HS-5 (cell line): ENCODE measurements at regions not wholly inside any gene's neighbourhood (a gene's known extent, or its start where the extent isn't known, plus 50 kb on each side); places are given as distances from the start of the nearest gene placed in this dataset.
"Not testable (repeated sequence)": the region's sequence is repeated elsewhere in the genome, so short reads cannot be mapped to it uniquely, and the experiment has no call there.

Experiments
- DNase-seq: peaks from one replicate; pipeline ENCODE4 v3.0.0-alpha.2; 2012; ENCODE audit warnings: low read depth

DNA sequence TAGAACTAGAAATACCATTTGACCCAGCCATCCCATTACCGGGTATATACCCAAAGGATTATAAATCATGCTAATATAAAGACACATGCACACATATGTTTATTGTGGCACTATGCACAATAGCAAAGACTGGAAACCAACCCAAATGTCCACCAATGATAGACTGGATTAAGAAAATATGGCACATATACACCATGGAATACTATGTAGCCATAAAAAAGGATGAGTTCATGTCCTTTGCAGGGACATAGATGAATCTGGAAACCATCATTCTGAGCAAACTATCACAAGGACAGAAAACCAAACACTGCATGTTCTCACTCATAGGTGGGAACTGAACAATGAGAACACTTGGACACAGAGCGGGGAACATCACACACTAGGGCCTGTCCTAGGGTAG, 586.5 kb downstream of the UQCRFS1 start:
- DNase-seq: not testable (repeated sequence)

DNA sequence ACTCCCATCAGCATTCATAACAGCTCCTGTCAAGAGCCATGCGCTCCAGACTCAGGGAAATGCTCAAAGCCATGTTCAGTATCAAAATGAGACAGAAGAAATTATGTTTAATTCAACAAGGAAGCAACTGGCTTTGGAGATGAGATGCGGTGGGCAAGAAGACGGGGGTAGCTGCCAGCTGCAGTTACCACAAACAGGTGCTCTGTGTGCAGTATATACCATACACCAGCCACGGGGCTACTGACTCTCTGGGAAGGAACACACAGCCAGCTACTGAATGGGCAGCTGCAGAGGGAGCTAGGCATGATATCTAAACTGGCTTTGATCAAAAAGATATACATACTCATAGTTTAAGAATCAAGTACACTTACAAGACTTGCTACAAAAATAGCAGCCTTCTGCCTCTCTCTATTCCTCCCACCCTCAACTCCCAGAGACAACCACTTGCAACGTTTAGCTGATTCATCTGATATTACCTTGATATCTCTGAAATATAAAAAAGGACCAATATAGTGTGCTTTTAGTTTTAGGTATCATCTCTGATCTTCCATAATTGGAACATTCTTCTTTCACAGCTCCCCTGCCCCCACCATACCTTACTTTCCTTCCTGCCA, 593.0 kb downstream of the UQCRFS1 start:
- no peak for DNase-seq

DNA sequence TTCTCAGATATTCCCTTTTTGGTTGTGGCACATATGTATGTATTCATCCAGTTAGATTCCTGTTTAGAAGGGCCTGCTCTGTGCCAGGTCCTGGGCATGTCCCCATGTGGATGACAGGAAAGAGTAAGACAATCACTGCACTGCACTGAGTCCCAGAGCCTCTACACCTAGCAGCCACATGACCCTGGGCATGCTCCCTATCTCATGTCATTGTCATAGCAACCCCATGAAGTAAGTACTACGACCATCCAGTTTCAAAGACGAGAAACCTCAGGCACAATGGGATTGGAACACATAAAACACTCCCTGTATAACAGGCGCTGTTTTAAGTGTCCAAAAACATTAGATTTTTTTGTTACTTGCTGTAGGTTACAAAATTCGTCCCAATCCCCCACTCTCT, 594.4 kb downstream of the UQCRFS1 start:
- DNase-seq: no peak

DNA sequence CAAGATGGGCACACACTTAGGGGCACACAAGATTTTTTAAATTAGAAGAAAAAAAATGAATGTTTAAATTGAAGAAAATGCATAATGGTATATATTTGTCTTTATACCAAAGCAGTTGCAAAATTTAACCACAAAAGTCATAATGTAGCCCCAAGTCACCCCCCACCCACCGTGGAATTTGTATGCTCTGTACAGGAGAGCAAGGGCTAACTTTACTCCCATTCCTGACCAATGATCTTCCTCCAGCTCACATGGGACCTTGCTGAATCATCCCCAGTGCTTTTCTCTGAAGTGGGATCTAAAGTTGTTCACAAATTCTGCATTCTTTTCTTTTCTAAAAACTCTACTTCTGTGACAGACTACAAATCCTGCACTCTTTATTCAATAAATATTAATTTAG, 597.0 kb downstream of the UQCRFS1 start:
- DNase-seq: no peak

DNA sequence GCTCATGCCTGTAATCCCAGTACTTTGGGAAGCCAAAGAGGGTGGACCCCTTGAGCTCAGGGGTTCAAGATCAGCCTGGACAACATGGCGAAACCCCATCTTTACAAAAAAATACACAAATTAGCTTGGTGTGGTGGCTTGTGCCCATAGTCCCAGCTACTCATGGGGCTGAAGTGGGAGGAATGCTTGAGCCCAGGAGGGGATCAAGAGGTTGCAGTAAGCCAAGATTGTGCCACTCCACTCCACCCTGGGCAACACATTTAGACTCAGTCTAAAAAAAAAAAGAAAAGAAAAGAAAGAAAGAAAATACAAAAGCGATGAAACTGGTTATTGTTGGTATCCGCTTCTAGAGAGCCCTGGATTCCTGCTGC, 597.4 kb downstream of the UQCRFS1 start:
- no peak for DNase-seq

DNA sequence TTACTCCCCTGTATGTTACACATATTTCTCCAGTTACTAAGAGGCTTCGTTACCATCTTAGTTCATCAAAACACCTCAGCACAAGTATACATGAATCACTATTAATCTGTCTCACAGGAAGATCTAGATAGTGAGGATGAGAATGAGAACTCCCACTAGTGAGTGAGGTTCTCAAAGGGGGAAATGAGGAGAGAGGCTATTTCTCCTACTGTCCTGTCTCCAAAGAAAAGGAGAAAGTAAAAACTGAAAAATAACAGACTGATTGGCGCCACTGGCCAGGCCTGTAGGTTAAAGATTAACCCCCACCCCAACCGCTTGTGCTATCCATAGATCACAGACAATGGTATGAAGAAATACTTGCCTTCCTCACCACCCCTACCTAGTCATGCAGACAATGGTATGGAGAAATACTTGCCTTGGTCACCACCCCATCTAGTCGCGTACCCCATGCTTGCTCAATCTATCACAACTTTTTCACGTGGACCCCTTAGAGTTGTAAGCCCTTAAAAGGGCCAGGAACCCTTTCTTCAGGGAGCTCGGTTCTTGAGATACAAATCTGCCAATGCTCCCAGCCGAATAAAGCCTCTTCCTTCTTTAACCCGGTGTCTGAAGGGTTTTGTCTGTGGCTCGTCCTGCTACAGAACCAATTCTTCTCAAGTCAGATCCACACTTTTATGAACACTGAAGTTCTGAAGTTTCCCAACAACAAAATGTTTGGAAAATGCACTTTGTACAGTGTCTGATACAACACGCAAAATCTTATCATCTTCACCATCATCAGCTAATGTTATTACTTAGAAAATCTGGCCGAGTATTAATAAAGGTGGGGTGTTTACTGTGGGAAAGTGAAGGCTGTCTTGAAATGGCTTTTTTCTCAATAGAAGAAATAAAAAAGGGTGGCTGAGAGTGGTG, 598.1 kb downstream of the UQCRFS1 start:
- DNase-seq: no peak

DNA sequence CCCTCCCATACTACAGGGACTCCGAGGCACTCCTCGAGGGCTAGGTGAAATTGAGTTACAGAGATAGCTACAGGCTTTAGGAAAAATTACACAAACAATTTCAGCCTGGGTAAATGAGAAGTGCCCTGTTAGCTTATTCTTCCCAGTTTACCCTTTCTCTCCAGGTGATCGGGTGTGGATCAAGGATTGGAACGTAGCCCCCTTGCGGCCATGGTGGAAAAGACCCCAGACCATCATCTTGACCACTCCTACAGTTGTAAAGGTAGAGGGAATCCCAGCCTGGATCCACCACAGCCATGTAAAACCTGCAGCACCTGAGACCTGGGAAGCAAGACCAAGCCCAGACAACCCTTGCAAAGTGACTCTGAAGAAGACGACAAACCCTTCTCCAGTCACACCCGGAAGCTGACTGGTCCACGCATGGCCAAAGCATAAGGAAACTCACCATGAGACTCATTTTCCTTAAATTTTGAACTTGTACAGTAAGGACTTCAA, 600.6 kb downstream of the UQCRFS1 start:
- no peak for DNase-seq

DNA sequence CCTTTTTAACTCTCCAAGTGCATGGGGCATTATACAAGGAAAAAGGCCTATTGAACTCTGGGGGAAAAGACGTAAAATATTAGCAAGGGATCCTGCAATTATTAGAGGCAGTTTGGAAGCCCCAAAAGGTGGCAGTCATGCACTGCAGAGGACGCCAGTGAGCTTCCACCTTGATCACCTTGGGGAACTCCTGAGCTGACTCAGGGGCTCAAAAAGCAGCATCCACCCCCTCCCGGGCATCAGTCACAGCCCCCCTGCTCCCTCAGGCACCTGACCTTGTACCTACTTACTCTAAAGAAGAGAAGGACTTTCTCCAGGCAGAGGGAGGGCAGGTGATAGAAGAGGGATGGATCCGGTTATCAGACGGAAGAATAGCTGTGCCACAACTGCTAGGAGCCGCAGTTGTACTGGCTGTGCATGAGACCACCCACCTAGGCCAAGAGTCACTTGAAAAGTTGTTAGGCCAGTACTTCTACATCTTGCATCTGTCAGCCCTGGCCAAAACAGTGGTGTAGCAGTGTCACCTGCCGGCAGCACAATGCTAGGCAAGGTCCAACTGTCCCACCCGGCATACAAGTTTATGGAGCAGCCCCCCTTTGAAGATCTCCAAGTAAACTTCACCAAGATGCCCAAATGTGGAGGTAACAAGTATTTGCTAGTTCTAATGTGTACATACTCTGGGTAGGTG, 601.6 kb downstream of the UQCRFS1 start:
- not testable (repeated sequence) for DNase-seq

DNA sequence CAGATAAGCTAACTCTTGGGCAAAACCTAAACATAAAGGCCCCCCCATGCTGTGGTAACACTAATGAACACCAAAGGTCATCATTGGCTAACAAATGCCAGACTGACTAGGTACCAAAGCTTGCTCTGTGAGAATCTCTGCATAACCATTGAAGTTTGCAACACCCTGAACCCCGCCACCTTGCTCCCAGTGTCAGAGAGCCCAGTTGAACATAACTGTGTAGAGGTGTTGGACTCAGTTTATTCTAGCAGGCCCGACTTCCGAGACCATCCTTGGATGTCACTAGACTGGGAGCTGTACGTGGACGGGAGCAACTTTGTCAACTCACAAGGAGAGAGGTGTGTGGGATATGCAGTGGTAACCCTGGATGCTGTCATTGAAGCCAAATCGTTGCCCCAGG, 602.2 kb downstream of the UQCRFS1 start:
- no peak for DNase-seq

DNA sequence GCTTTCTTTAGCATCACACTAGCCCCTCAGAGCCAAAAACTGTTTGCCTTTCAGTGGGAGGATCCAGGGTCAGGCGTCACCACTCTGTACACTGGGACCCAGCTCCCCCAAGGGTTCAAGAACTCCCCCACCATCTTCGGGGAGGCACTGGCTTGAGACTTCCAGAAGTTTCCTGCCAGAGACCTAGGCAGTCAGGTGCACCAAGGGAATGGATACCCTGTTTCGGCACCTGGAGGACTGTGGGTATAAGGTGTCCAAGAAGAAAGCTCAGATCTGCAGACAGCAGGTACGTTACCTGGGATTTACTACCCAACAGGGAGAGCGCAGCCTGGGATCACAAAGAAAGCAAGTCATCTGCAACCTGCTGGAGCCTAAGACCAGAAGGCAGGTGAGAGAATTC, 603.0 kb downstream of the UQCRFS1 start:
- DNase-seq: no peak

DNA sequence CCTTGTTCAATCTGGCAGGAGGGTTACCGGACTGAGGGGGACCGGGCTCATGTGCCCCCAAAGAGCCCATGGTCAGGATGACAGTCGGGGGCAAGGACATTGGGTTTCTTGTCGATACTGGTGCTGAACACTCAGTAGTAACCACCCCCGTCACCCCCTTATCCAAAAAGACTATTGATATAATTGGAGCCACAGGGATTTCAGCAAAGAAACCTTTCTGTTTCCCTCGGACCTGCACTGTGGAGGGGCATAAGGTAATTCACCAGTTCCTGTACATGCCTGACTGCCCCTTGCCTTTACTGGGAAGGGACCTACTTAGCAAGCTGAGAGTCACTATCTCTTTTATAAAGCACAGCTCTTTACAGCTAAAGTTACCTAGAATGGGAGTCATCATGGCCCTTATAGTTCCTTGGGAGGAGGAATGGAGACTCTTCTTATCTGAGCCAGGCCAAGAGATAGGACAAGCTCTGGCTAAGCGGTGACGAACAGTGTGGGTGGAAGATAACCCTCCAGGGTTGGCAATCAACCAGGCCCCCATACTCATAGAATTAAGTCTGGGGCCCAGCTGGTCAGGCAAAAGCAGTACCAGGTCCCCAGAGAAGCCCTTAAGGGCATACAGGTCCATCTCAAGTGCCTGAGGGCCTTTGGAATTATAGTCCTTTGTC, 603.7 kb downstream of the UQCRFS1 start:
- no peak for DNase-seq

DNA sequence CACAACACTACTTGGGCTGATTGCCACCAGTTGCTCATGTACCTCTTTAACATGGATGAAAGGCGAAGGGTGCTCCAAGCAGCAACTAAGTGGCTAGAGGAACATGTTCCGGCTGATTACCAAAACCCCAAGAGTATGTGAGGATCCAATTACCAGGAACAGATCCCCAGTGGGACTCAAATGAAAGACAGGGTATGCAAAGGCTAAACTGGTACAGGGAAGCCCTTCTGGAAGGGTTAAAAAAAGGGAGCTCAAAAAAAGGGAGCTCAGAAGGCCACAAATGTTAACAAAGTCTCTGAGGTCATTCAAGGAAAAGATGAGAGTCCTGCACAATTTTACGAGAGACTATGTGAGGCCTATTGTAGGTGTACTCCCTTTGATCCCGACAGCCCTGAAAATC, 604.7 kb downstream of the UQCRFS1 start:
- DNase-seq: no peak

DNA sequence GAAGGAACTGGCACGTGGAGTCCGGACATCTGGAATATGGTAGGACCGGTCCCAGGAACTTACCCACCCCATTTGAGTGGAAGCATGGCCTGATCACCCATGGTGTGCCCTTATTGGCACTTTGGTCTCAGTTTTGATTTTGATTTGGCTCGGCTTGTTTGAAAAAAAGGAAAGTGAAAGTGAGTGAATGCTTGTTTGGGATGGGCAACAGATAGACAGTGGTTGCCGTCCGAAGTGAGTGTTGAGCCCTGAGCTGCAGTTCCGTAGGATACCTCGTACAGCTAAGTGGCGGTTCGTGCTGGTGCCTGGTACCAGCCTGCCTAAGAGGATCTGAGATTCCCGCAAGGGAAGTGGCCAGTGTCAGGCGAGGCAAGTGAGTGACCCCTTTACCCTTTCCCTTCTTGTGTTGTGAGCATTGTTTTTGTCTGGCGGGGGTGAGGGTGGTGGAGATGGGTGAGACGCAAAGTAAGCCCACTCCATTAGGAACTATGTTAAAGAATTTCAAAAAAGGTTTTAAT, 605.8 kb downstream of the UQCRFS1 start:
- DNase-seq: no peak

DNA sequence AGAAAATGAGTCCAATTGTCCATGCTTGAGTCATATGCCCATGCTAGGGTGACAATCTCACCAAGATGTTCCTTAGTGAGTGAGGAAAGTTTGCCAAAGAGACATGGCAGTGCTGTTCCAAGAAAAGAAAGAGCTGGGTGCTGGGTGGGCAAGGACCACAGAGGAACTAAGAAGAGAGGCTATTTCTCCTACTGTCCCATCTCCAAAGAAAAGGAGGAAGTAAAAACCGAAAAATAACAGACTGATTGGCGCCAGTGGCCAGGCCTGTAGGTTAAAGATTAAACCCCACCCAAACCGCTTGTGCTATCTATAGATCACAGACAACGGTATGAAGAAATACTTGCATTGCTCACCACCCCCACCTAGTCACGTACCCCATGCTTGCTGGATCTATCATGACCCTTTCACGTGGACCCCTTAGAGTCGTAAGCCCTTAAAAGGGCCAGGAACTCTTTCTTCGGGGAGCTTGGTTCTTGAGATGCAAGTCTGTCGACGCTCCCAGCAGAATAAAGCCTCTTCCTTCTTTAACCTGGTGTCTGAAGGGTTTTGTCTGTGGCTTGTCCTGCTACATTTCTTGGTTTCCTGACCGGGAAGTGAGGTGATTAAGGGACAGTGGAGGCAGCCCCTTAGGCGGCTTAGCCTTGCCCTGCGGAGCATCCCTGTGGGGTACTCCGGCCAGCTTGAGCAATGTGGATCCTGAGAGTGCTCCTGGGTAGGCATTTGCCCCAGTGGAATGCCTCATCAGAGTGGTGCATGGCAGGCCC, 606.5 kb downstream of the UQCRFS1 start:
- no peak for DNase-seq

DNA sequence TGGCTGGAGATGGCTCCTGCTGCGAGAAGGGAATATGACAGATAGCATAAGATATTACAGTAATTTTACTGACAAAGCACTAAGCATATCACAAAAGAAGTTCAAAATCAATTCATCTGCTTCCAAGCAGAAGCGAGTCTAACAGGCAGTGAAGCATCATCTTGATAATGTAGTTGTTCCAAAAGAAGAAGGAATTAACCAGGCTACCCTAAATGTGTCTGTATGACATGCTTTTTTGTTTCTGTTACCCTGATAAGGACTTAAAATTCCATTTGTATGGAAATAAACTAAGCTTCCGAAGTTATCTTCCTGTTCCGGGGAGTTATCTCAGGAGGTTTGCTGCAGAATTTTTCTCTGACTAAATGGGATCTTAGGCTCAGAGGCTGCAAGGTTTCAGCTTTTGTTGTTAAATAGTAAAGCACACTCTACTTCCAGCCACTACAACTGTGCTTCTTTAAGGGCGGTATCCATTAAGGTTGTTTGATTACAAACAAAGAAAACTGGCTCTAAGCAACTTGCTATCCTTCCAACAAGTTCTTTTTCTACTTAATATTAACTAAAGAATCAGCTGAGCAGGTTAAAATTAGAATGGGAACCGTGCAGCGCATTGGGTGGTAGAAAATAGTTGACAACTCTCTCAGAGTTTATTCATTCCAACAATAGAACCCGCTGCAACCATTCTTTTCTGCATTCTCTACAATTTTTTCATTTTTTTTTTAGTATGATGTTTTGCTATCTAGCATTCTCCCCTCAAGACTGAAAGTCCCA, 607.3 kb downstream of the UQCRFS1 start:
- no peak for DNase-seq

DNA sequence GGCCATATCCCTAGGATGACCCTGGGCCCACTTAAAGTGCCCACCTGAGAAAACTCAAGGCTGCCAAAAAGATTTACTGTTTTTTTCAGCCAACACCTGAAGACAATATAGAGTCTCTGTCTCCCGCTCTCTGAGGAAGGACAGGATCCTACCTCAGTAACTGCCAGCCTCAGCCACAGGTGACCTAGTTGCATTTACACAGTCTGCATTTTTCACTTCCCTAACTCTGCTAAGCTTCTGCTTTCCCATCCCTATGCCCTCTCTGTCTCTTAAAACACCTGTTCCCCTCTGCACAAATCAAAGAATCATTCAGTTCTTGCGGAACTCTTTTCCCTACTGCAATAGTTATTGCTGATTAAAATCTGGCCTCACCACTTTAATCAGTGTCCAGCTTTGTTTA, 609.5 kb downstream of the UQCRFS1 start:
- DNase-seq: no peak

DNA sequence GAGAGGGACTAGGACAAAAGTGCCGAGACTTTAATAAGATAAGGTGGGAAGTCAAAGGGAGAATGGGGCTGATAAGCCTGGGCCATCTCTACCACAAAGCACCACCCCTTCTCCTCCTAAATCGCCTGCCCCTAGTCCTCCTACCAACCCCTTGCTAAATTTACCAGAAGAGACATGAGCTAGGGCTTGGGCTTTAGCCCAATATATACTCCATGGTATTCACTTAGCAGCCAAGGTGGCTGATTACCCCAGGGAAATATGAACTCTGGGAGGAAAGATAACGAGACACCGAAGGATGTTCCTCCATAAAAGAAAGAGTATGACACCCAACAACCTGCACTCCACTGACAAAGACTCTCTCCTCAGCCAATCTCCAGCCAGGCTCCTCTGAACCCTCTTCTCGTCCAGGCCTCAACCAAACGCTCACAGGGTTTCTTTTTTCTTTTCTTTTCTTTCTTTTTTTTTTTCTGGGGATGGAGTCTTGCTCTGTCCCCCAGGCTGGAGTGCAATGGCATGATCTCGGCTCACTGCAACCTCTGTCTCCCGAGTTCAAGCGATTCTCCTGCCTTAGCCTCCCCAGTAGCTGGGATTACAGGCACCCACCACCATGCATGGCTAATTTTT, 610.2 kb downstream of the UQCRFS1 start:
- DNase-seq: no peak

DNA sequence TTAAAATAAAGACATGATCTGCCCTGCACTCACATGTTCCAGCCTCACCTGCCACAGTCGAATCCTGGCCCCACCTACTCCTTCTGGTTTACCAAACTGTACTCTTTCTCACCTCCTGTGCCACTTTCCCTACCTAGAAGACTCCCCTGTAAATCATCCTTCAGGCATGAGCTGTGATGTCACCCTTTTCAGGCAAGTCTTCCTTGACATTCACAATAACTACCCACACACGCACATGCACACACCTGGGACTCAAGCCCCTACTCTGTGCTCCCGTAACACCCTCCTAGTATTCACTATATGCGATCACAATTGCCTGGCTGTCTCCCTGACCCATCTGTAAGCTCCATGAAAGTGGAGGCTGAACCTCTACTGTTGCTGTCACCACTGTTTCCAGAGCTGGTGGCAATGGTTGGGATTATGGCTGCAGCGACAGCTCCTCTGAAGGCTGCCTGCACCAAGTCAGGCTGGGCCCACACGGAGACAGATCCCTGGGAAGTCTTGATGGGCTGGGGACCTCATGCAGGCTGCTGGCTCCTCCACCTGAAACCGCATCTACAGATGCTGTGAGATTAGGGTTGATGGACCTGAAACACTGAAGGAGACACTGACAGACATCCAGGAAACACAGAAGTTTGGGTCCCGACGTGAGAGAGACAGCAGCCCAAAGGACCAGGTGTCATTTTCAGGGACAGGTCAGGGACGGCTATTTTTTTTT, 611.1 kb downstream of the UQCRFS1 start:
- DNase-seq: no peak

DNA sequence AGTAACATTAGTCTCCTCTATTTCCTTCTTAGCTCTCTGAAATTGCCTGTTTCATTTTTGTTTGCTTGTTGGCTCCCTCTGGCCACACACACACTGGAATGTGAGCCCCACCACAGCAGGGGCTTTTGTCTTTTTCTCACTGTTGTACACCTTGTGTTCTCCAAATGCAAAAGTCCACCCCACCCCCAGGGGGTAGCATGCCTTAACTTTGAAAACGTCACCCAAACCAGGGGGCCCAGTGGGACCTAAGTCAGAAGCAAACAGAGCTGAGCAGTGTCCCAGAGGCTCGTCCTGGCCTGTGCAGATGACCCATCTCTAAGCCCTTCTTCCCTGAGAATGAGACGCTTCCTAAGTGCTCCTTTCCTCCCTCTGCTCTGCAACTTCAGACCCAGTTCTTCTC, 614.1 kb downstream of the UQCRFS1 start:
- no peak for DNase-seq
